GM18511 (cell line): ENCODE measurements at regions not wholly inside any gene's neighbourhood (a gene's known extent, or its start where the extent isn't known, plus 50 kb on each side); places are given as distances from the start of the nearest gene placed in this dataset.
"Not testable (repeated sequence)": the region's sequence is repeated elsewhere in the genome, so short reads cannot be mapped to it uniquely, and the experiment has no call there.

ENCODE experiments used
- ATAC-seq: cut with Tn5 transposase; IDR thresholded peaks from one replicate; pipeline ENCODE4 v1.9.1; 2021; ENCODE audit warnings: mild to moderate bottlenecking, moderate library complexity; ENCODE audit not compliant: unreplicated experiment

DNA sequence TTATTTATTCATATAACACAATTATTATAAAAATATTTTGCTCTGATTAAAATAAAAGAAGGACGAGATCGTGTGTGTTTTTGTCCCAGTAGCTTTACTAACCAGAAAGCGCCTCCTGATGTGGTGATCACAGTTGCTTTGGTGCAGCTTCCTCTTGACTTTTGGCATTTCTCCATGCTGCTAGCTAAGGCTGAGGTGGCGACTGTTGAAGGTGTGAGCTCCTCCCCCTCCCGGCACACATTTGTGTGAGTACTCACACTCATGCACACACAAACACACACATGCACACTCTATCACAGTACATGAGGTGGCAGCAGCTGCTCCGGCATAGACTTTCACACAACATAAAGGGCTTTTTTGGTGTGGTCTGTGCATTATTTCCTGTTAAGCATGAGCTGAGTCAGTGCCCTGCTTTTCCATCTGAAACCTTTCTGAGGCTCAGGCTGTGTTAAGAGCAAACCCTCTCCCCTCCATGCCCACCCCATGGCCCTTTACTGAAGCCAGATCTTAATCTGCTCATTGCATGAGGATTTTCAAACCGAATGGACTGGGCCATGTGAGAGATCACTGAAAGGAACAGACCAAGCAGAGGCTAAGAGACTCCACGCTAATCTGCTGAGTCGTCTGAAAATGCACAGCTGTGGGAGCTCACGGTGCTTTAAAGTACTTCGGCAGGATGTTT lies 53.3 kb downstream of the FOXD4L1 start:
- peak; percentile 92 for ATAC-seq

DNA sequence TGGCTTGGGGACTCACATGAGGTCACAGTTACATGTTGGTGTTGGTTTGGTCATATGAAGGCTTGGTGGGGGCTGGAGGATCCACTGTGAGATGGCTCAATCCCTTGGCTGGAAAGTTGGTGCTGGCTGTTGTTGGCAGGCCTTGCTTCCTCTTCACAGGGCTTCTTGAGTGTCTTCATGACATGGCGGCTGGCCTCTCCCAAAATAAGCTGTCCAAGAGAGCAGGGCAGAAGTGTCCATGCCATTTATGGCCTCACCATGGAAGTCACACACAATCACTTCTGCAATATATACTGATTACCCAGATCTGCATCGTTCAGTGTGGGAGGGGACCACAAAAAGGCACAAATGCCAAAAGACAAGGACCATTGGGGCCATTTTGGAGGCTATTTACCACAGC lies 61.4 kb downstream of the FOXD4L1 start:
- ATAC-seq = not testable (repeated sequence)

DNA sequence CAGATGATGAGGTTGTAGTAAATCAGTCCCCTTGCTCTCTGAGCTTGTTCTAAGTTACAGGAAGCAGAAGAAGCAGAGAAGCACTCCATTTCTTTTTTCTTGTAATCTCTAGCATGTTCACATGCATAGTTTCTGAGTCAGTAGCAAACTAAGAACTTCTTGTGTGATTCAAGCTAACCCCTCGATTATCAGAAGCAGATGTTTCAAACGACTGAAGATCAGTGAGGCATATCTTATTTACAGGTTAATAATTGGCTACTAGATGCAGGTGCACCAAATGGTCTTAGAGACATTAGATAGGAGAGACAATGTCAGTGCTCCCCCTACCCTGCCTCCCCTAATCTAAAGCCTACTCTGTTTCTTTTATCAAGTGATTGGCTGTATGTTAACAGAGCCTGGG lies 64.2 kb downstream of the FOXD4L1 start:
- ATAC-seq = peak; percentile 93

DNA sequence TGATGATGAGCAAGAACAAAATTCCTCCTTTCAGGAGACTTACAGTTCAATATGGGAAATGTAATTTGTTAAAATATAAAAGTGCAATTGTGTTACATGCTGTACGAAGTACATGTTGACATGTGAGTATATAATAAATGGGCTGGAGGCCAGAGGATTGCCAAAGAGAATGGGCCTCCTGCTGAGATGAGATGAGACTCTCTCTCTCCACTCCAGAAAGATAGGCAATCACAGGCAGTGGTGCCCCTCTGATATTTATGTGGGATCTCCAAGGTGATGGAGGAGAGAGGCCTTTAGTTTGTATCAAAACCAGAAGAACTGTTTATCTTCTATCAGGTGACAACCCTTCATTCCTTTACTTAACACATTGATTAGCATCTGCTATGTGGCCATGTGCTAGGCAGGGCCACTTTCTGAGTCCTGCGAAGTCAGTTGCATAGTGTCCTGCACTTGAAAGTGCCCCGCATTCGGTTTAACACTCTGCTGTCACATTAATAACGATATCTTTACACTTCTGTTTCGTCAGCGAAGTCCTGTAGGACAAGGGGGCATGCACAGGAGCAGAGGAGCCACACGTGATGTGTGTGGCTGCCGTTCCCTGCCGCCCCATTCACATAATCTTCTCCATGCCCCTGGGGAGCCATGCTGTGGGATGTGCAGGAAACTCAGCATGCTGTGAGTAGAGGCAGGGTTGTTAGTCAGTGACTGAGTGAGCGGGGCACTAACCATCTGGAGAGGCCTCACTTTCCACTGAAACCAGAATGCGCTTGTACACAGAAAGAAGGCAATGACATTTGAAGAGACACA lies 60.2 kb upstream of the RABL2A start:
- ATAC-seq = not testable (repeated sequence)

DNA sequence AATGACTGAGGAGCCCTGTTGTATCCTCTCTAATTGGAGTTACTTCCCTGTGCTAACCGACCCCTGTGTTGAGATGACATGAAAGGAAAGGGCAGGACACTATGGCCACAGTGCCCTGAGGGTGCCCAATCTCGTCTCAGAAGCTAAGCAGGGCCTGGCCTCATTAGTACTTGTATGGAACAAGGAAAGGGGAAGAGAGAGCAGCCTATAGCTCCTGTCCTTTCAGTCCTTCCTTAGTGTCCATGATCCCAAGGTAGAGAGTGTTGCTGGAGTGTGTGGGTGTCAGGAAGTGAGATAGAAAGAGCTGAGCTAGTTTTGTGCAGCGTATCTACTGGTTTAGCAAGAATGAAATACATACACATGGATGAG lies 59.6 kb upstream of the RABL2A start:
- ATAC-seq = not testable (repeated sequence)

DNA sequence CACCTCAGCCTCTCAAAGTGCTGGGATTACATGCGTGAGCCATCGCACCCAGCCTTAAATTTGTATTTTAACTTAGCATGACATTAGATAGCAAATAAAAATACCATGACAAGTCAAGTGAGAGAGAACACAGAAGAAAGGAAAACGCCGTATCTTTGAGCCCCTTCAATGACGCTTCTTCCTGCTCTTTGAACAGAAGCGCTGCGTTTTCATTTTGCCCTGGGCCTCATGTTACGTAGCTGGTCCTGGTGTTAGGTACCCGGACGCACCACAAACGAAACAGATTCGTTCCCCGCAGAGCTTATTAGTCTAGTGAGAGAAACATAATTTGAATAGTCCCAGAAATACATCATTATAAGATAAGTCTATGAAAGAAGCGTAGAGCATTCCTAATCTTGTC lies 58.8 kb upstream of the RABL2A start:
- not testable (repeated sequence) for ATAC-seq

DNA sequence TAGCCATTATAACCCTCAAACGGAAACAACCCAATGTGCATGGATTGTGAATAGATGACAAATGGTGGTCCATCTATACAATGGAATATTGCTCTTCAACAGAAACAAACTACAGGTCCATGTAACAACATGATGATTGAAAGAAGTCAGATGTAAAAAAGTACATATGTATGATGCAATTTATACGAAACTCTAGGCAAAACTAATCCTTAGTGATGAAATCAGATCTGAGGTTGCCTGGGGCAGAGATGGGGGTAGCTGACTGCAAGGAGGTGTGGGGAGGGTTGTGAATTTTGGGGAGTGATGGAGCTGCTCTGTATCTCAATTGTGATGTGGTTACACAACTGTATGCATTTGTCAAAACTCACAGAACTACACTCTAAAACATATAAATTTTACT lies 57.0 kb upstream of the RABL2A start:
- not testable (repeated sequence) for ATAC-seq

- not testable (repeated sequence) for ATAC-seq
Measured at GRCh38 chr2:113570509-113571009, 56.5 kb upstream of the RABL2A start.

DNA sequence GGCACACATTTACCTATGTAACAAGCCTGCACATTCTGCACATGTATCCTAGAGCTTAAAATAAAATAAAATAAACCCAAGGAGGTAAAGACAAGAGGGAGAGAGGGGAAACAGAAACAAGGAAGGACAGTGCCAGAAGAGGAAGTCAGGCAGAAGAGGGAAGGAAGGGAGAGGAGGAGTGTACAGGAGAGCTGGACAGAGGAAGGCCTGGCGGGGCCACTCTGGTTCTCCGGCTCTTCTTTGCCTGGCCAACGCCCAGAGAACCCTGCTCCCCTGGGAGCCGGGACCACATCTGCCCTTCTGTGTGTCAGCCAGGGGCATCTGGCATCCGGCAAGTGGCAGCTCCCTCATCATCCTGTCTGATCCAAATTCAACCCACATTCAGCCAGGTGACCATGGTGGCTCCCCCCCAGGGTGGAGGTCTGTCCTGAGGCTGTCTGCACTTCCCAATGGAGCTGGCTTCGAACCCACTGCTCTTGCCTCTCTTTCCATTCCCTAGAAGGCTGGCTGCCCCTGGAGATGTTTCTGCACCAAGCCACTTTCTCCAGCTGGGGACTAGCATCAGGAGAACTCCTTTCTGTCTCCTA lies 55.5 kb upstream of the RABL2A start:
- not testable (repeated sequence) for ATAC-seq

- ATAC-seq = not testable (repeated sequence)
Measured at GRCh38 chr2:113575721-113576120, 51.3 kb upstream of the RABL2A start.

DNA sequence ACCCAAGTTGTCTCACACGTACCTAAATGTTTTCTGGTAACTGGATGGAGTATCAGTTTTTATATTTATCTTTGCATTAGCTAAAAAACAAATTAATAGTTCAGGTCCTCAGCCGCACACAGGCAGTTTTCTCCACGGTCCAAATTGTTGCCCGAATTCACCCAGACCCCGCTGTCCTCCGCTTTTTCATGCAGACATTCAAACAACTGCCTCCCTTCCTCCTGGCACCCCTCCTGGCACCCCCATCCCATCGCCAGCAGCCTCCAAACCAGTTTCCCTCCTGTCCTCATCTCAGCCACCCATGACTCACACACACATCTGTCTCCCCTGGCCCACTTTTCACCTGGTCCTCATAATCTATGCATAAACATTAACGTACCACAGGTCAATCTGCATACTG lies 50.7 kb upstream of the RABL2A start:
- ATAC-seq = not testable (repeated sequence)
